Fibroblast of skin of scalp (primary cell): ENCODE measurements at regions not wholly inside any gene's neighbourhood (a gene's known extent, or its start where the extent isn't known, plus 50 kb on each side); places are given as distances from the start of the nearest gene placed in this dataset.

Experiments
- DNase-seq: peaks from one replicate; pipeline ENCODE4 v3.0.0-alpha.2; 2013

DNA sequence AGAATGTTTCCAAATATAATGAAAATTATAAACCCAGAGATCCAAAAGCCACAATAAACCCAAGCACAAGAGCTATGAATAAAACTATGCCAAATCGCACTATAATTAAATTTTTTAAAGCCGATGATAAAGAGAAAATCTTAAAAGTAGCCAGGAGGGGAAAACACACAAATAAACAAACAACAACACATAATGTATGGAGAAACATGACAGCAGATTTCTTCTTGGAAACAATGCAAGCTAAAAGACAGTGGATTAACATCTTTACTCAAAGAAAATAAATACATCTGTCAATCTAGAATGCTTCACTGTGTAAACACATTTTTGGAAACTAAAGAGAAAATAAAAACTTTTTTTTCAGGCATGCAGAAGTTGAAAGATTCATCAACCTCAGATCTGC lies 53.0 kb upstream of the SMOX start:
- no peak for DNase-seq

DNA sequence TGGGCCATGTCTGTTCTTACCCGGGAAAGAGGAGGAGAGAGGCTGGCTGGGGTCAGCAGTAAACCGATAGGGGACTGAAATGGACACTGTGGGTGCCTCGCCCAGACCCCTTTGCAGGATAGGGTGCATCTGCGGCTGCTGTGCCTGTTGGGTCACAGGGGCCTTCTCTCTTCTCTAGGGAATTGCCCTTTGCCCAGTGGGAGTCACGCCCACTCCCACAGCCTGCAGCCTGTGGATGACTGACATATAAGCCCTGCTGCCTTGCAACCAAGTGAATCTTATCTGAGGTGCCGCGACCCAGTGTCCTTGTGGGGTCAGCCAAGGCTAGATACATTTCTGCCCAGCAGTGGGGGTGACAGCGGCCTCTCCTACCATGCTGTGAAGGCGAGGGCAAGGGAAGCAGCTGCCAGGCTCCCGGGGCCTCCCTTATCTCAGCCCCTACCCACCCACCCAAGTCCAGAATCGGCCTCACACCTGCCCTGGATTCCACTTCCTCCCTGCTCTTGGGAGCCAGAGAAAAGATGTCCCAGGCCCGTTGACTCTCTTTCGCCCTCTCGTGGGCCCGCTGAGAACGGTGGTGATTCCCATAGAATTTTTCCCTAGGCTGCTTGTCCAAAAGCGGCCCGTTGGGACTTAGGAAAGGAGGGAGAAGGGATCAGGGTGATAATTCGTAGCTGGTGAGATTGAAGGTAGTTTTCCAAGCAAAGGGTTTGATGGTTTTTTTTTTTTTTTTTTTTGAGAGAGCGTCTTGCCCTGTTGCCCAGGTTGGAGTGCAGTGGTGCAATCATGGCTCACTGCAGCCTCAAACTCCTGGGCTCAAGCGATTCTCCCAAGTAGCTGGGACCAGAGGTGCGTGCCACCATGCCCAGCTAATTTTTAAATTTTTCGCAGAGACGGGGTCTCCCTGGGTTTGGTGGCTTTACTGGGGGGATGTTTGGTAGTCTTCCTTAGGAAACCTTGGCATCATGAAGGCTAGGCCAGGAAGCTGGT lies 56.8 kb upstream of the SMOX start:
- DNase-seq = peak; percentile 62

GRCh38 chr20:4090756-4091489 lies 57.7 kb upstream of the SMOX start:
- DNase-seq = peak; percentile 90

DNA sequence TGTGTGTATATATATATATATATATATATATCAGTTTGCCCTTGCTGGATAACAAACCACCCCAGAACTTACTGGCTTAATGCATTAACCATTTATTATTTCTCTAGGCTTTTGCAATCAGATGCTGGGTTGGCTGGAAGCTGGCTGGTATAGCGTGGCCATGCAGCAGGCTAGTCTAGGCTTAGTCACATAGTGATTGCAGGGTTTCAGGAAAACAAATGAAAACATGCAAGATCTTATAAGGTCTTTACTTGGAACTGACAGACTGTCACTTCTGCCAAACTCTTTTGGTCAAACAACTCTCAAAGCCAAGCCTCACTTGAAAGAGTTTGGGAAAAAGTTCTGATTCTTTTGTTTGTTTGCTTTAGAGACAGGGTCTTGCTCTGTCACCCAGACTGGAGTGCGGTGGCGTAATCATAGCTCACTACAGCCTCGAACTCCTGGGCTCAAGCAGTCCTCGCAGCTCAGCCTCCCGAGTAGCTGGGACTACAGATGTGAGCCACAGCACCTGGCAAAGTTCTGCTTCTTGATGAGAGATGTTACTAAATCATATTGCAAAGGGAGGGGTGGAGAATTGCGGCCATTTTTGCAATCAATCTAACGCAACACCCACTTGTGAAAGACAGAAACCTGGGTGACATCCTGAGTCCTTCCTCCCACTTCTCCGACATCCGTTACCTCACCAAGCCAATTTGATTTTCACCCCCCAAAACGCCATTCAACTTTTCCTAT lies 58.7 kb upstream of the SMOX start:
- no peak for DNase-seq

DNA sequence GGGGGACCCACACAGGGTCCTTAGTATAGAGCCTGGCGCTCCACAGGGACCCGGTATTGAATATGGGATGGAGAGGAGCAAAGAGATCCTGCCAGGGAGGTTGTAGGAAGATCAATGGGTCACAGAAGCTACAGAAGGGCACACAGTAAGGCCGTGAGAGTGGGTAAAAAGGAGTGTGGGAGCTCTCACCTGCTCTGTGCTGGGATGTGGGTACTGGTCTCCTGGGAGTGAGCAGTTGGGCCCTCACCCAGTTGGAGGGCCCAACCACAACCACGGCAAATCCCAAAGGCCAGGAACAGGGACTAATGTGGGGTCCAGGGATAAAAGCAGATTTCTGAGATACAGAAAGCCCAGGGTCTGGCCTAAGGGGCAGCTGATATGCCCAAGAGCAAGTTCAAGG lies 59.9 kb upstream of the SMOX start:
- no peak for DNase-seq

GRCh38 chr20:4087923-4088322 lies 60.7 kb upstream of the SMOX start:
- DNase-seq = peak; percentile 53

GRCh38 chr20:4086771-4087687 lies 61.6 kb upstream of the SMOX start:
- DNase-seq = no peak

DNA sequence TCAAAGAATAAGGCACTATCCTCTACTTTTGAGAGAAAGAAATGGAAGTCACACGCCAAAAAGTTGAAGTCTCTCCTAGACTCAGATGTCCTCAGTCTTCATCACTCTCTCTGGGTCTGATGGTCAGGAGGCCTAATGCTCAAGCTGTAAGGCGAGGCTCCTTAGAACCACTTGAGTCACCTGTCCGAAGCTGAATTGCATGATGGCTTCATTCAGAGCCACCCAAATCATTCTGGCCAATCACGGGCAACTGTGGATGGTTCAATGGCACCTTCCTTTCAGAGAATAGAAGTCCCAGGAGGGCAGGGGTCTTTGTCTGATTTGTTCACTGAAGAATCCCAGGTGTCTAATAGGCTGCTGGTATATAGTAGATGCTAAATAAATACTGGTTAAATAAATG lies 63.9 kb upstream of the SMOX start:
- DNase-seq = no peak

- no peak for DNase-seq
Measured at GRCh38 chr20:4084096-4084495, 64.5 kb upstream of the SMOX start.

DNA sequence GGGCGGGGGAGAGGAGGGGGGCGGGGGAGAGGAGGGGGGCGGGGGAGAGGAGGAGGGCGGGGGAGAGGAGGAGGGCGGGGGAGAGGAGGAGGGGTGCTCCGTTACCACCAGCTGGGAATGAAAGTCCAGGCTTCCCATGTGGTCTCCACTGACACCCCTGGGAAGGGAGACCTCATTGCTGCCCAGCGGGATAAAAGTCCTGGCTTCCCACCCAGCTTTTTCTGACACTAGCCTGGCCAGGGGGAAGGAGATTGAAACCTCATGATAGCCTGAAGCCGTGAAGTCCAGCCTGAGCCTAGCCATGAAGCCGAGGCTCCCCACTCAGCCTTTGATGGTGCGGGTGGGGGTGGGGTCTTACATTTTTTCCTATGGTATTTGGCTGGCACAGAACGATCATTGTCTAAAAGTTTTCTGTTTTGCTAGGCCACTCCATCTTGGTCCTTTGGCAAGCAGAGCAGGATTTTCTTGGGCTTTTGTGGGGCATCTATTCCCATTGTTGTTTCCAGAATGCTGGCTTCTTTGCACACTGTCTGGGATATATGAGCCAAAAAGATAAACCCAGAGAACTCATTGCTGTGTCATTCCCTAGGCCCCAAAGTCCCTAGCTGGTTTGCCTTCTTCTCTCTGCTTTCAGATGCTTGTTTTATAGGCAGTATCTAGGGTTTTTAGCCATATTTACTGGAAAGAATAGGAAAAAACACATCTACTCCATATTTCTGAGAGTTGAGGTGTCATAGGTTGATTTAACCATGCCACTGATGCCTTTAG lies 65.3 kb upstream of the SMOX start:
- DNase-seq = no peak

DNA sequence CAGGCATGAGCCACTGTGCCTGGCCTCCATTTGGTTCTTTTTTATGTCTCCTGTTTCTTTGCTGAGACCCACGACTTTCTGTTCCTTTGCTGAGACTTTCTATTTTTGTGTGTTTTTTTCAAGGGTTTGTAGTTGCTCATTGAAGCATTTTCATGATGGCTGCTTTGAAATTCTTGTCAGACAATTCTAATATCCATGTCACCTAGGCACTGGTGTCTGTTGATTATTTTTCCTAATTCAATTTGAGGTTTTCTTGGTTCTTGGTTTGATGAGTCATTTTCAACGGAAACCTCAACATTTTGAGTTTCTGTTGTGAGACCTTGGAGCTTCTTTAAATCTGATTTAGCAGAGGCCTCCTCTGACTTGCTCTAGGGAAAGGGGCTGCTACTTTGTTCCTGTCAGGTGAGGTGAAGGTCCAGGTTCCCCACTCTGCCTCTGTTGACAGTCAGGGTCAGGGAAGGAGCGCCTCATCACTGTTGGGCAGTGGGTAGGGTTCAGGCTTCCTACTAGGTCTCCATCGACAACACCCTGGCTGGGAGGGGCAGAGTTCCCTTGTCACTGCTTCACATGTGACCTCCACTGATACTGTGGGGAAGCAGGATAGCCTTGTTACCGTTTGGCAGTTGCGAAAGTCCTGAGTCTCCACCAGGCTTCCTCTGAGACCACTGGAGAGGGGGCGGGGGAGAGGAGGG lies 66.1 kb upstream of the SMOX start:
- DNase-seq = peak; percentile 75

GRCh38 chr20:4081421-4081820 lies 66.1 kb upstream of the RNF24 start:
- no peak for DNase-seq

GRCh38 chr20:4076671-4077070 lies 61.3 kb upstream of the RNF24 start:
- DNase-seq = peak; percentile 81

GRCh38 chr20:4076033-4076432 lies 60.7 kb upstream of the RNF24 start:
- DNase-seq = no peak

DNA sequence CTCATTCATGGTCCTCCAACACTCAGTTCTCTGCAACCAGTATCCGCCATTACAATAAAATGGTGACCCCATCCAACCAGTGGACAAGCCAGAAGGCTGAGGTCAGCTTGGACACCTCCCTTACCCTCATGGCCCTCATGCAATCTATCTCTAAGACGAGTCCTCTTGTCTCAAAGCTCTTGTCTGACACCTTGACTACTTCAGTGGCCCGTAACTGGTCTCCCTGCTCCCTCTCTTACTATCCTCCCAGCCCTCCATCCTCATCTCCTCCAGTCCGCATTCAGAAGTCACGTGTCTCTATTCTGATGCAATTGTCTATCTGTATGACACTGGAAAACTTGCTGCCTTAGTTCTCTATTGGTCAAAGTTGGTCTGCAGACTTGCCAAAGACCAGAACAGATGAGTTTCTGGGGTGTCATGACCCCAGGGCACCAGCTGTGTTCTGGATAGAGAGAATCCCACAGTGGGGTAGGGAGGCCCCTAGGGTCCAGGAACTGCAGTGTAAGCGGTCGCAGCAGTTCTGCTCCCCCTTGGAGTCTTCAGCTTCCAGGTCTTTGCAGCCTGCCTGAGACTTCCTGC lies 59.6 kb upstream of the RNF24 start:
- no peak for DNase-seq

DNA sequence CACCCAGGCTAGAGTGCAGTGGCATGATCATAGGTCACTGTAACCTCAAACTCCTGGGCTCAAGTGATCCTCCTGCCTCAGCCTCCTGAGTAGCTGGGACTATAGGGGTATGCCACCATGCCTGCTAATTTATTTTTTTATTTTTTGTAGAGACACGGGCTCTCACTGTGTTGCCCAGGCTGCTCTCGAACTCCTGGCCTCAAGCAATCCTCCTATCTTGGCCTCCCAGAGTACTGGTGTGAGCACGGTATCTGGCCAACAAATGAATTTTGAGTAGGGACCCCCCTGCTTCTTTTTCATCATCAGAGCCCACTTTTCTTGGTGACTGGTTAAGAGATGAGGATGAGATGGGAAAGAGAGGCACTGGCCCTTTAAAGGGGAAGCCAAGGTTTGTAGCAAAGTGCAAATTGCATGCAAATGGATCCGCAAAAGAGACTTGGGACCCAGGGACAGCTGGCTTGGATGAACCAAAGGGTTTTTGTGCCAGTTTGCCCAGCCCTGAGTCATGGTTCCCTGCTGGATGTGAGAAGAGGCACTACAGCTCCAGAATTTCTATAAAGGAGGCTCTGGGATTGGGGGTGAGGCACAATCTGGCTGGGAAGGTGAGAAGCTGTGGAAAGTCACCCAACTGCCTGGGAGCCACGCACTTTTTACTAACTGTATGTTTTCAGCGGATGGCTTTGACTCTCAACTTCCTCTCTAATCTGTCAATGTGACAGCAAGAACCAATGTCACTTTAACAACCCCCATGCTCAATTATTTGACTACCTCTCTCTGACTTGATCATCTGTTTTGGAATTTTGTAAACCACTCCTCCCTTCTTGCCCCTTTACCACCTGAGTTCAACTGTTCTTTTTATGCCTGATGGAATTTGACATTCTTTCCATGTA lies 58.7 kb upstream of the RNF24 start:
- no peak for DNase-seq

- no peak for DNase-seq
Measured at GRCh38 chr20:4071178-4071693, 55.9 kb upstream of the RNF24 start.

GRCh38 chr20:4070323-4071177 lies 55.2 kb upstream of the RNF24 start:
- no peak for DNase-seq
